Natural killer cell treated with Interleukin-12 subunit alpha and Interleukin-12 subunit beta and Interleukin-15 and Interleukin-18, amount 100 ng/mL, for 72 hours (primary cell): ENCODE measurements at regions not wholly inside any gene's neighbourhood (a gene's known extent, or its start where the extent isn't known, plus 50 kb on each side); places are given as distances from the start of the nearest gene placed in this dataset.

Experiments used
- ATAC-seq, 2 donors: fragments of 150-1000 bp; cut with Tn5 transposase in 1 of 2; sonication (Bioruptor Pico), chemical (Tn5 transposase) in 1 of 2; 2 replicates each; pipeline ENCODE4 v1.10.0; 2021
- DNase-seq: peaks from one replicate; pipeline ENCODE4 v3.0.0; 2022; ENCODE audit warnings: low spot score
- H3K27ac Mint-ChIP-seq, 2 donors: 1 replicate in 1 of 2; 2 replicates in 1 of 2; pipeline ENCODE4 v1.8.0; 2022; ENCODE audit warnings: mixed read lengths in 2 of 2, mild to moderate bottlenecking in 1 of 2, moderate library complexity in 1 of 2
- H3K27me3 Mint-ChIP-seq, 2 donors: 1 replicate in 1 of 2; 2 replicates in 1 of 2; pipeline ENCODE4 v1.8.0; 2022; ENCODE audit warnings: mixed read lengths in 2 of 2
- H3K36me3 Mint-ChIP-seq: one replicate; pipeline ENCODE4 v1.8.0; 2022; ENCODE audit warnings: mixed read lengths
- H3K4me1 Mint-ChIP-seq, 2 donors: 1 replicate in 1 of 2; 2 replicates in 1 of 2; pipeline ENCODE4 v1.8.0; 2022; ENCODE audit warnings: low read depth in 2 of 2, mixed read lengths in 2 of 2, mild to moderate bottlenecking in 1 of 2
- H3K4me3 Mint-ChIP-seq: one replicate; pipeline ENCODE4 v1.8.0; 2022; ENCODE audit warnings: mixed read lengths
- H3K9me3 Mint-ChIP-seq: 2 replicates; pipeline ENCODE4 v1.8.0; 2022; ENCODE audit warnings: mixed read lengths

GRCh38 chr6:164195278-164195941 is 780.9 kb downstream of the QKI start:
- no peak overlapping the region for H3K27ac Mint-ChIP-seq
- H3K27me3 Mint-ChIP-seq: peaks cover 3 to 6% of the 10 kb centered on the region in 2 donors
- no peaks in the 10 kb centered on the region for H3K9me3 Mint-ChIP-seq
- no peaks in the 10 kb centered on the region for H3K36me3 Mint-ChIP-seq
- H3K4me3 Mint-ChIP-seq: no peak overlapping the region
- H3K4me1 Mint-ChIP-seq: no peaks in the 10 kb centered on the region
- no peak for ATAC-seq
- no peak for DNase-seq

DNA sequence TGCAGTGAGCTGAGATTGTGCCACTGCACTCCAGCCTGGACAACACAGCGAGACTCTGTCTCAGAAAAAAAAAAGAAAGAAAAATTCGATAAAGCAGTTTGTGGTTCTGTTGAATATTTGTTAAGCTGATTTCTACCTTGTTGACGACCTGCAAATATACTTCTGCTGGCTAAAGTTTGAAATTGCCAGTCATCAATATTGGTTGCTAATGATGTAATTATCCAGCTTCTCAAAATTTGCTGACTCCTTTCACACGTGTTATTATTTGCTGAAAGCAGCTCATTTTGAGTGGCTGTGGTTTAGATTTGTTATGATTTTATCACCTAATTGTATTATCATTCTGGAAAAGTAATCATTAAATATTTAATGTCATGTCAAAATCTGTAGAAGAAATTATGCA is 774.3 kb downstream of the QKI start:
- no peak overlapping the region for H3K27ac Mint-ChIP-seq
- no peak for DNase-seq
- no peak for ATAC-seq
- peaks cover 0 to 5% of the 10 kb centered on the region in 2 donors for H3K27me3 Mint-ChIP-seq
- H3K4me1 Mint-ChIP-seq: no peaks in the 10 kb centered on the region
- H3K36me3 Mint-ChIP-seq: no peaks in the 10 kb centered on the region
- H3K4me3 Mint-ChIP-seq: no peak overlapping the region
- H3K9me3 Mint-ChIP-seq: no peaks in the 10 kb centered on the region

DNA sequence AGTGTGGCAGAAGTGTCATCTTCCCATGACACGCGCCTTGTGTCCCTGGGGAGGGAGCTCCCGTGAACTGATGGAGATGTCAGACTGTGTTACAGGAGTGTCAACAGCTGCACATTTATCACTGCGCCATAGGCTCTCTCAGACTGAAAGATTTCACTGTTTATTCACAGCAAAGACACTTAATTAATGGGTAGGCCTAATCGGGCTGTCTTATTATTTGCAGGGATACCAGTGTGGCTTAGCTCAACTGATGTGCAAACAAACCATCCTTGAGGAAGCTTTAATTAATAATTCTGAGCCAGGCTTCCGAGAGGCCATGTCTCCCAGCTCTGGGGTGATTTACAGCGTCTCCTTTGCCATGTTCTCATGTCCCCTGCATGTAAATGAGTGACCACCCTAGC is 771.0 kb downstream of the QKI start:
- Mint-ChIP-seq H3K9me3 (no peaks in the 10 kb centered on the region), H3K27ac (no peak overlapping the region), H3K36me3 (no peaks in the 10 kb centered on the region), H3K27me3 (peaks cover 5 to 8% of the 10 kb centered on the region in 2 donors), H3K4me3 (no peak overlapping the region), H3K4me1 (no peaks in the 10 kb centered on the region)
- DNase-seq (no peak), ATAC-seq (no peak)

DNA sequence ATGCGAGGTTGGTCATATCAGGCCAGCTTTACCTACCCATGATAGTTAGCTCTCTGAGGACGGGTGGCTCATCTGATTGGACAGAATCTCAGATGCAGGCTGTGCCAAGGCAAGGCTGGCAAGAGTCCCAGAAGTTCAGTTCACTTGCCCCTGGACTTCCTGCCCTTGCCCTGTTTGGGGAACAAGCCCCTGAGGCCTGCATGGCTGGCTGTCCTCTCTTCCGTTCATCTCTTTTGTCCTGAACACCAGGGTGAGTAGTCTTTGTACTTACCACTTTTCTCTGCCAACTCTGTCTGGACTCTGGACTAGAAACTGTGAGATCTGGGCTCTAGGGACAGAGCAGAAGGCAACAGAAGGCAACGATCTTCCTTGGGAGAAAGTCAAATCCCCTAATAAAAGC is 769.9 kb downstream of the QKI start:
- no peaks in the 10 kb centered on the region for H3K4me1 Mint-ChIP-seq
- H3K27ac Mint-ChIP-seq: no peak overlapping the region
- no peaks in the 10 kb centered on the region for H3K9me3 Mint-ChIP-seq
- DNase-seq: no peak
- no peak for ATAC-seq
- H3K4me3 Mint-ChIP-seq: no peak overlapping the region
- no peaks in the 10 kb centered on the region for H3K36me3 Mint-ChIP-seq
- peaks cover 2 to 8% of the 10 kb centered on the region in 2 donors for H3K27me3 Mint-ChIP-seq

DNA sequence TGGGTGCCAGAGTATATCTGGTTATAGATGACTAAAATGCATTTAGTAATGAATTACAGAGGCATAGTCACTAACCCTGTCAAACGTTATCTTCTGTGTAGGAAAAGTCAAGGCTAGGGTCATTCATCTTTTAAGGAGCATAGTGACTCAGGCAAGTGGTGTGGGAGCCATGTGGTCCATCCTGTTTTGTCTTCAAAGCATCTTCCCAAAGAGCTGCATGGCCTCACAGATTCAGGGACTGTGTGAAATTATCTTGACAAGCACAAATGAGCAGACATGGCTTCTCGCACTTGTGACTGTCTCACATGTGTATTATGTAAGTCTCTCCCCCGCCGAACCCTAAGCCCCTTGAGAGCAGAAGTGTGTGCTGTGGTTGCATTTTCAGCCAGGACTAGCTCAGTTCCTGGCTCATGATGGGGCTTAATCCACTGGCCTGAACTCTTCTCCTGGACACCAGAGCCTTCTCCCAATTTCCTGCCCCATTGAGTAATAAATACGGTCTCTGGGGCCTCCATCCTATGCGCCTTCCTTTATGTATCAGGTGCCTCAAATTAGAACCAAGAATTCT is 769.1 kb downstream of the QKI start:
- Mint-ChIP-seq H3K4me3 (no peak overlapping the region), H3K36me3 (no peaks in the 10 kb centered on the region), H3K9me3 (no peaks in the 10 kb centered on the region), H3K4me1 (no peaks in the 10 kb centered on the region), H3K27me3 (peaks cover 2 to 8% of the 10 kb centered on the region in 2 donors), H3K27ac (no peak overlapping the region)
- ATAC-seq (no peak), DNase-seq (no peak)

GRCh38 chr6:164178679-164179332 is 764.3 kb downstream of the QKI start:
- no peak overlapping the region for H3K27ac Mint-ChIP-seq
- H3K9me3 Mint-ChIP-seq: no peaks in the 10 kb centered on the region
- DNase-seq (no peak), ATAC-seq (no peak)
- H3K27me3 Mint-ChIP-seq: peaks cover 8% of the 10 kb centered on the region in 2 donors
- no peak overlapping the region for H3K4me3 Mint-ChIP-seq
- no peaks in the 10 kb centered on the region for H3K36me3 Mint-ChIP-seq
- no peaks in the 10 kb centered on the region for H3K4me1 Mint-ChIP-seq

GRCh38 chr6:164169355-164169754 is 754.8 kb downstream of the QKI start:
- Mint-ChIP-seq H3K4me1 (no peaks in the 10 kb centered on the region), H3K27ac (no peak overlapping the region), H3K4me3 (no peak overlapping the region), H3K27me3 (peaks cover 0 to 5% of the 10 kb centered on the region in 2 donors), H3K36me3 (no peaks in the 10 kb centered on the region), H3K9me3 (peaks cover 3% of the 10 kb centered on the region)
- DNase-seq (no peak), ATAC-seq (no peak)

DNA sequence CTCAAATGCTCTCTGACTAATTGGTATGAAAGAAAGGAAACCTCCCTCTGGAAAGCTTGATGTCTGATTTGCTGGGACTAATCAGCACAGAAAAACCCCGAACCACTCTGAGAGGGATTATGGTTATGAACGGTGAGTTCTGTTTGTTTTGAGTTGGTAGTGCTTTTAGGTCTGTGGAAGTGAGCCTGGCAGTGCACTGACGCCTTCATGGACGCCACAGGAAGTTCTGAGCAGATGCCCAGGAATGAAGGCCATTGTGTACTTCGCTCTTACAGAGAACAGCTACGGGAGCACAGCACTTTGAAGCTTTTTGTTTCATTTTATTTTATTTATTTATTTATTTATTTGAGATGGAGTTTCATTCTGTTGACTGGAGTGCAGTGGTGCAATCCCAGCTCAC is 754.1 kb downstream of the QKI start:
- DNase-seq: no peak
- no peak overlapping the region for H3K4me3 Mint-ChIP-seq
- H3K27ac Mint-ChIP-seq: no peak overlapping the region
- no peaks in the 10 kb centered on the region for H3K4me1 Mint-ChIP-seq
- H3K9me3 Mint-ChIP-seq: peaks cover 3% of the 10 kb centered on the region
- ATAC-seq: no peak
- peaks cover 0 to 3% of the 10 kb centered on the region in 2 donors for H3K27me3 Mint-ChIP-seq
- H3K36me3 Mint-ChIP-seq: no peaks in the 10 kb centered on the region

DNA sequence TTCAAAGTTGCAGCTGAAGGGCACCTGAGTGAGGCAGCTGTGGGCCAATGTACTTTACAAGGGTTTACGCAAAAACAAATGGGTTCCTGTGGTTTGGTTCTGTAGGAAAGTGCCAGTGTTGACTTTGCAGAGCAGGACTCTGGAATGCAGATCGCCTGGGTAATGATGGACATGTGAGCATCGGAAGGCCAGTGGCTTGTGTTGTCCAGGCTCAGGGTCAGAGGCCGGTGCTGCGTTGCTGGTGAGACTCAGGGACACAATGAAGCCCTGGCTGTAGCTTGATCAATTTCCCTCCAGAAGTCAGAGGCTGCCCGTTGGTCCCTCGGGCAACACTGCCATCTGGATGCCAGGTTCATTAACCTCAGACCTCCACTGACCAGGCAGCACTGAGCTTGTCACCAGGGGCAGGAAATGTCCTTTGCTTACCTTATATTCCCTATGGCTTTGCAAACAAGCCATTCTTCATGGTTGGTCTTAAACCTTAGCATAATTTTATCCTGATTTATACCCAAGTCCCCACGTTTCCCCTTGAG is 753.4 kb downstream of the QKI start:
- ATAC-seq (peak in 1 of 2 donors; percentile 5), DNase-seq (no peak)
- H3K4me1 Mint-ChIP-seq: no peaks in the 10 kb centered on the region
- no peak overlapping the region for H3K4me3 Mint-ChIP-seq
- no peaks in the 10 kb centered on the region for H3K36me3 Mint-ChIP-seq
- no peaks in the 10 kb centered on the region for H3K27me3 Mint-ChIP-seq
- H3K27ac Mint-ChIP-seq: no peak overlapping the region
- H3K9me3 Mint-ChIP-seq: peaks cover under 1% of the 10 kb centered on the region

DNA sequence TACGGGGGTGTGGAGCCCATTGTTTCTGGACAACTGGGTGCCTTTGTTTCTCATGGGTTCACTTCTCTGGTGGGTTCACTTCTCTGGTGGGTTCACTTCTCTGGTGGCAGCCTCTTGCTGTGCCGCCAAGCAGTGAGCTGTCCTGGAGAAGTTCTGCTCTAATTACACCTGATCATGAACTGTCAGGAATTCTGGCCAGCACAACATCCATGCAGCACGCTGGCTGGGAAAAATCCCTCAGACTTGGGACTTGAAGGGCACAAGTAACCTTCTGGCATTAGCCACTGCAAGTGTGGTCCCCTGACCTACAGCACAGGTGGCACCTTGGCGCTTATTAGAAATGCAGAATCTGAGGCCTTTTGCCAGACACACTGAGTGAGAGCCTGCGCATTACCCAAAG is 752.5 kb downstream of the QKI start:
- H3K4me3 Mint-ChIP-seq: no peak overlapping the region
- ATAC-seq (no peak), DNase-seq (no peak)
- H3K27ac Mint-ChIP-seq: no peak overlapping the region
- H3K27me3 Mint-ChIP-seq: no peaks in the 10 kb centered on the region
- no peaks in the 10 kb centered on the region for H3K9me3 Mint-ChIP-seq
- H3K36me3 Mint-ChIP-seq: no peaks in the 10 kb centered on the region
- no peaks in the 10 kb centered on the region for H3K4me1 Mint-ChIP-seq

DNA sequence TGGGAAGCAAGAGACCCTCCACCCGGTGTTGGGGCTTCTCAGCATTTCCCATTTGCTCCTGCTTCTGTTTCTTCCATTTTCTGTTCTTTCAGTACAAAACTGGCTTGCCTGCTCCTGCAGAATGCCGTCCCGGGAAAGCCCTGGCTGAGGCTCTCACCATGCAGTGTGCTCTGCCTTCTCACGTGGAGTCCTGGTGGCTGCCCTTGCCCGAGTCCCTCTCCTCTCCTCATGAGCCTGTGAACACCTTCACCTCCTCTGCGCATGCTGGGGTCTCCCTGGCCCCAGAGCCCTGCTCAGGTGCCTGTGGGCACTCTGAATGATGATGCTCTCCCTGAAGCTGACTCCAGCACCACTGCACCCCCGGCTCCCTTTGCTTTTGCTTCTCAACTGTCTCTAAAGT is 752.0 kb downstream of the QKI start:
- H3K9me3 Mint-ChIP-seq: no peaks in the 10 kb centered on the region
- DNase-seq: no peak
- peaks cover 0 to 3% of the 10 kb centered on the region in 2 donors for H3K27me3 Mint-ChIP-seq
- no peaks in the 10 kb centered on the region for H3K4me1 Mint-ChIP-seq
- no peak overlapping the region for H3K4me3 Mint-ChIP-seq
- peak in 1 of 2 donors; percentile 41 for ATAC-seq
- no peak overlapping the region for H3K27ac Mint-ChIP-seq
- H3K36me3 Mint-ChIP-seq: no peaks in the 10 kb centered on the region

DNA sequence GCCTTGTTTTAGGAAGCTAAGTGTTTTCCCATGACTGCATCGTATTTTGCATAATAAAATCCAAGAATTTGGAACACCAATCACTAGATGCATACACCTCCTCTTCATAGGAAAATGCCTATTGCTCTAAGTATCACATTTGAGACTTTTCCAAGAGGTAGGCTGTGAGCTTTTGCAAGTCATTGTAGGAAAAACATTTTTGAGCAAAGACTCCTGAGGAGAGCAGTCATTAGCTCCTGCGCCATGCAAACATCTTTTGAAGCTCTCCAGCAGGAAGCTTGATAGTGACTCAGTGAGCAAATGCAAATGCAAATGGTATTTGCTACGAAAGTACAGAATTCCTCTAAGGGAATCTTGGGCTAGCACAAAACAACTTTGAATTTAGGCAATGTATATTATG is 750.4 kb downstream of the QKI start:
- Mint-ChIP-seq H3K36me3 (no peaks in the 10 kb centered on the region), H3K4me3 (no peak overlapping the region), H3K4me1 (no peaks in the 10 kb centered on the region), H3K9me3 (no peaks in the 10 kb centered on the region), H3K27me3 (peaks cover 0 to 8% of the 10 kb centered on the region in 2 donors), H3K27ac (no peak overlapping the region)
- ATAC-seq (no peak), DNase-seq (no peak)

GRCh38 chr6:164163239-164163638 is 748.7 kb downstream of the QKI start:
- H3K9me3 Mint-ChIP-seq: no peaks in the 10 kb centered on the region
- no peaks in the 10 kb centered on the region for H3K36me3 Mint-ChIP-seq
- DNase-seq (no peak), ATAC-seq (no peak)
- H3K27ac Mint-ChIP-seq: no peak overlapping the region
- peaks cover 0 to 10% of the 10 kb centered on the region in 2 donors for H3K27me3 Mint-ChIP-seq
- H3K4me3 Mint-ChIP-seq: no peak overlapping the region
- H3K4me1 Mint-ChIP-seq: no peaks in the 10 kb centered on the region

GRCh38 chr6:164159061-164159460 is 744.5 kb downstream of the QKI start:
- no peaks in the 10 kb centered on the region for H3K36me3 Mint-ChIP-seq
- ATAC-seq (no peak), DNase-seq (no peak)
- H3K27ac Mint-ChIP-seq: no peak overlapping the region
- no peak overlapping the region for H3K4me3 Mint-ChIP-seq
- H3K27me3 Mint-ChIP-seq: peaks cover 11 to 36% of the 10 kb centered on the region in 2 donors
- no peaks in the 10 kb centered on the region for H3K4me1 Mint-ChIP-seq
- H3K9me3 Mint-ChIP-seq: peaks cover 3% of the 10 kb centered on the region
